ENCODE measurements at regions not wholly inside any gene's neighbourhood (a gene's known extent, or its start where the extent isn't known, plus 50 kb on each side); places are given as distances from the start of the nearest gene placed in this dataset.
A peak's percentile ranks its signal among the peaks of the same experiment; 100 is the strongest.
"Not testable (repeated sequence)": the region's sequence is repeated elsewhere in the genome, so short reads cannot be mapped to it uniquely, and the experiment has no call there.

- no peak for DNase-seq
Observed at GRCh38 chr1:102821707-102822106, 286.6 kb downstream of the COL11A1 start.

GRCh38 chr1:102800406-102800805 lies 307.9 kb downstream of the COL11A1 start:
- DNase-seq: no peak

GRCh38 chr1:102799496-102799895 lies 308.8 kb downstream of the COL11A1 start:
- DNase-seq: no peak

- no peak for DNase-seq
Observed at GRCh38 chr1:102798718-102799117, 309.6 kb downstream of the COL11A1 start.

GRCh38 chr1:102796429-102796828 lies 311.9 kb downstream of the COL11A1 start:
- no peak for DNase-seq

- no peak for DNase-seq
Observed at GRCh38 chr1:102790997-102791396, 317.3 kb downstream of the COL11A1 start.

GRCh38 chr1:102789951-102790350 lies 318.4 kb downstream of the COL11A1 start:
- not testable (repeated sequence) for DNase-seq

GRCh38 chr1:102783487-102783886 lies 324.8 kb downstream of the COL11A1 start:
- DNase-seq: no peak

GRCh38 chr1:102782144-102782543 lies 326.2 kb downstream of the COL11A1 start:
- no peak for DNase-seq

- peak; percentile 17 for DNase-seq
Observed at GRCh38 chr1:102776071-102776470, 332.3 kb downstream of the COL11A1 start.

GRCh38 chr1:102772831-102773230 lies 335.5 kb downstream of the COL11A1 start:
- no peak for DNase-seq

GRCh38 chr1:102758418-102758817 lies 349.9 kb downstream of the COL11A1 start:
- no peak for DNase-seq

- no peak for DNase-seq
Observed at GRCh38 chr1:102757363-102757762, 351.0 kb downstream of the COL11A1 start.

GRCh38 chr1:102751111-102751510 lies 357.2 kb downstream of the COL11A1 start:
- DNase-seq: no peak

- DNase-seq: no peak
Observed at GRCh38 chr1:102742426-102742825, 365.9 kb downstream of the COL11A1 start.

- no peak for DNase-seq
Observed at GRCh38 chr1:102733491-102734236, 374.7 kb downstream of the COL11A1 start.

- no peak for DNase-seq
Observed at GRCh38 chr1:102732927-102733326, 375.4 kb downstream of the COL11A1 start.

- DNase-seq: no peak
Observed at GRCh38 chr1:102726417-102726816, 381.9 kb downstream of the COL11A1 start.

GRCh38 chr1:102724741-102725140 lies 383.6 kb downstream of the COL11A1 start:
- DNase-seq: no peak

- no peak for DNase-seq
Observed at GRCh38 chr1:102715150-102715549, 393.2 kb downstream of the COL11A1 start.

GRCh38 chr1:102699524-102699923 lies 408.8 kb downstream of the COL11A1 start:
- DNase-seq: no peak

- no peak for DNase-seq
Observed at GRCh38 chr1:102693345-102693744, 415.0 kb downstream of the COL11A1 start.

GRCh38 chr1:102691592-102692090 lies 416.7 kb downstream of the COL11A1 start:
- DNase-seq: no peak

- no peak for DNase-seq
Observed at GRCh38 chr1:102687383-102687782, 420.9 kb downstream of the COL11A1 start.

- no peak for DNase-seq
Observed at GRCh38 chr1:102661481-102661880, 446.8 kb downstream of the COL11A1 start.
